Stimulated activated CD8-positive, alpha-beta memory T cell treated with anti-CD3 and anti-CD28 coated beads, Interleukin-15, amount 100 ng/mL, for 48 hours (primary cell): ENCODE measurements at regions not wholly inside any gene's neighbourhood (a gene's known extent, or its start where the extent isn't known, plus 50 kb on each side); places are given as distances from the start of the nearest gene placed in this dataset.

Experiments used
- DNase-seq, 2 donors: peaks; one replicate each; pipeline ENCODE4 v3.0.0-alpha.2; 2020; ENCODE audit warnings: low read depth in 2 of 2

DNA sequence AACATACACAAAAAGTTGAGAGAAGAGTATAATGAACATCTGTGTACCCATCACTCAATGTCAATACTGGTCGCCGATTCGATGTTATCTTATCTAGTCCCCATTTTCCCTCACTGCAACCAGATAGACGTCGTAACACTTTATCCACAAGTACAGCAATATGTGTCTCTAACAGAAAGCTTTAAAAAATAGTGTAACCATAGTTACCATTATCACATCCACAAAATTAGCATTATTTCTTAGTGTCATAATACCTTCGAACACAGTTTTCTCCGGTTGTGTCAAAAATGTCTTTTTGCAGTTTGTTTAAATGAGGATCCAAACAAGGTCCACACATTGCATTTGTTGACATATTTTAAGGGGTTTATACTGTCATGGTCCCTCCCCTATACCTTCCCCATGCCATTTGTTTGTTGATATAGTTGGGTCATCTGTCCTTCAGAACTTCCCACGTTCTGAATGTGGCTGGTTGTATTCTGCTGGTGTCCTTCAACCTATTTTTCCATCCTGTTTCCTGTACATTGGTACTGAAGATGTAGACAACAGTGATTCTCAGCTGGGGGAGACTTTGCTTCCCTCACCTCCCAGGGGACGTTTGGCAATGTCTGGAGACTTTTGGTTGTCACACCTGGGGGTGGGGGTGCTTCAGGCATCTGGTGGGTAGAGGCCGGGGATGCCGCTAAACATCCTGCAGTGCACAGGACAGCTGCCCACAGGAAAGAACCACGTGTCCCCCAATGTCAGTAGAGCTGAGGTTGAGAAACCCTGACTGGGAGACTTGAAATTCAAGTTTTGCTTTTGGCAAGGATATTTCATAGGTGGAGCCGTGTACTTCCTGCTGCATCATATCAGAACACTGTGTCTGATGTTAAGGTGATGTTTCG, 72.7 kb upstream of the SPRED2 start:
- no peak for DNase-seq

DNA sequence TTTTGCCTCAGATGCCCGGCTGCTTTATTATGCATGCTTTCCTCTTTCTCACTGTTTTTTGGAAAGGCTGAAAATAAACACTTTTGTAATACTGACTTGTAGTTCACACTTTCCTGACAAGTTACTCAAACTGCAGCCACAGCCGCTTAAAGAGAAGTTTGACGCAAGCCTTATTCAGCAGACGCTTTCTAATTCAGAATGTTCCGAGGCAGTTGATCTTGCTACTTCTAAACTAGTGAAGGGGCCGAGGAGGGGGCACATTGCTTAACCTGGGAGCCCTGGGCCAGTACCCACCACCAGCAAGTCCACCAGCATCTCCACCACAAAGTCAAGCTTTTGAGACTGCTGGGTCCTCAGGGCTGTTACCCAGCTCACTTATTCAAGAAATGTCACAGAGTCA, 71.8 kb upstream of the SPRED2 start:
- DNase-seq = no peak

DNA sequence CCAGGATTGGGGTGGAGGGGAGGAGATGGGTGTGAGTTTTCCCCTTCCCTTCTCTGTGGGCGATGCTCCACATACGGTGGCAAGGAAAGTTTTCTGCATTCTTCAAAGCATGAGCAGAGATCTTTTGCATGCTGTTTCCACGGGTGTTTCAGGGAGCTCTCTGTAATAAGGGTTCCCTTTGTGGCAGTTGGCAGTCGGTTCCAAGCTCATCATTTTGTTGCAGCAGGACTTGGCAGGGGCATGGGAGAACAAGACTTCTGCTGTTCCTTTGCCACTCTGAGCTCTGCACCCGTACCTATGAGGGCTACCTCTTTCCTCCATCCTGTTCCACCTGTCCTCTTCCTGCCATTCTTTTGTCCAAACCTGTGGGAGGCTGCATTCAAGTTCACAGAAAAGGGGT, 71.3 kb upstream of the SPRED2 start:
- no peak for DNase-seq

DNA sequence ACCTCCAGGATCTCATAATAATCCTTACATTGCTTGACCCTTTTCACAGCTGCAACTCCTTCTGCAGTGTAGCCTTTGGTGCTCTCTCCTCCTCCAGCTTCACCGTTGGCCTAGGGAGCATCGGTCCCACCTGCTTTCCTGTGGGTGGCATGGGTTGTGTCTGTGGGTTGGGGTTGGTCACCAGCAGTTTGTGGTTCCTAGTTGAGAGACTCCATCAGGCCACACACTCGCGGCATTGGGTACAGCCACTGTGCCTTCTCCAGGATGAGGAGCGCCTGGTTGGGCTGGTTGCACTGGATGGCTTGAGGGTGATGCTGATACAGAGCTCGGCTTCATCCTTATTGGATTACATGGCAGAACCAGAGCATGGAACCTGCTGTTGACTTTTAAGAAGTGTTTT, 69.4 kb upstream of the SPRED2 start:
- DNase-seq = no peak

DNA sequence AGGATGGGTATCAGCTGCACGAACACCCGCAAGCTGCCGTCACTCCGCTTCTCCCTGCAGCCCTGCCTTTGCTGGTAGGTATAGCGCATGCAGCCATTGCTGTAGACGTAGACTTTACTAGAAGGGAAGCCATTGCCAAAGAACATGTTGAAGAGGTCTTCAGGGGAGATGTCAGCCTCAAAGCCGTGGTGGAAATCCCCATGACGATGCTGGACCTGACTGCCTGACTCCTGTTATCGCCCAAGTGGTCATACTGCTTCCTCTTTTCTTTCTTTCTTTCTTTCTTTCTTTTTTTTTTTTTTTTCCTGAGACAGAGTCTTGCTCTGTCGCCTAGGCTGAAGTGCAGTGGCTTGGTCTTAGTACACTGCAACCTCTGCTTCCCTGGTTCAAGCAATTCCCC, 68.7 kb upstream of the SPRED2 start:
- DNase-seq = no peak

DNA sequence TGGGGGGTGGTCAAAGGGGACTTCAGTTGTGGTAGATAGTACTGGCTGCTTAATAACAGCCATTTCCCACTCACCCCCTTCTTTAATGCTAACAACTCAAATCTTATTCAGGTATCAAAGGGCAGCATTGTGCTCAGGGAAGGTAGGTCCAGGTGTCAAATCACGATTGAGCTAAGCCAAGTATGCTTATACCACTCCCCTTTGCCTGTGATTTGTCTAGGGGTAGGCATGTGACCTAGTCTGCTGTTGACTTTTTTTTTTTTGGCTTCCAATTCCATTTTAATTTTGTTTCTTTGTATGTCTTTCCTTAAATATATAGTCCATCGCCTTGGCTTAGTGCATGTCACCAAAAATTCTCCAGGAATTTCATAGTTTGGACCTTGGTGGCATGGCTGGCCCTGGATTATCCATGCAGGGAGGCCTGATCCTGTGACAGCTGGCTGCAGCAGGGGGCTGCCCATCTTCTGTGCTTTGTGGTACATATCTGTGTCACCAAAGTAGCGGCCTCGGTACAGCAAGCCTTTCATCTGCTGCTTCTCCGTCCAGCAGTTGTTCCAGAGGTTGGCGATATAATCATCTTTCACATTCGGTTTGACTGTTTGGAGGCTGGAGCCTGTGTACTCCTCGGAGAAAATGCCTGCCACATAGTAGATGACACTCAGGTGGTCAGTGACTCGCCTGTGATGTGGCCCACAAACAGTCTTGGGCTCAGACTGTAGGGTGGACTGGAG, 68.1 kb upstream of the SPRED2 start:
- no peak for DNase-seq

DNA sequence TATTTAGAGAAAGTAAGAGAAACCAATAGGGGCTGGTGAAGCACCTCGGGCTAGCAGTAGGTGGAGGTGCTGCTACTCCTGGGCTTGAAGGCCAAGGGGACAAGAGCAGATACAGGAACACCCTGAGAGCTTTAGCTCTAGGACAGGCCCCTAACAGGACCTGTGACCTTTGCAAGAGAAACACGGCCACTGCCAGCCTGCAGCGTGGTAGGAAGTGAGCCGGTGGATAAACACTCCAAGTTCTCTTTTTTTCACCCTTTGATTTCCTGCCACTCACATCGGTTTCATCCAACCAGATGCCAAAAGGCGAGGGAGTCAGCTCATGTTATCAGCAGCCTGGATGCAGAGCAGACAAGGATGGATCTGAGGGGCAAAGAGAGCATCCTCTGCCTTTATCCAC, 66.8 kb upstream of the SPRED2 start:
- DNase-seq = no peak

DNA sequence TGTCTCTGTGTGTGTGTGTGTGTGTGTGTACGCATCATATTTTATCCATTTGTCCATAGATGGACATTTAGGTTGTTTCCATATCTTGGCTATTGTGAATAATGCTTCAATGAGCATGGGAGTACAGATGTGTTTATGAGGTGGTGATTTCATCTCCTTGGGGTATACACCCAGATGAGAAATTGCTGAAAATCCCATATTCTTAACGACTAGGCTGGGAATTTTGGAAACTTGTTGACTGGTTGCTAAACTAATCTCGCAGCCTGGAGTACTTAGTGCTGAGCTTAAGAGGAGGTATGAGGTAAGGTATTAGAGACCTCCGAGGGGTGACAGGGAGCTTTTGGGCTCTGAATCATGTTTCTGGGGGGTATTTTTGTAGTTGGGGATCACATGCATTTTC, 66.0 kb upstream of the SPRED2 start:
- DNase-seq = no peak

DNA sequence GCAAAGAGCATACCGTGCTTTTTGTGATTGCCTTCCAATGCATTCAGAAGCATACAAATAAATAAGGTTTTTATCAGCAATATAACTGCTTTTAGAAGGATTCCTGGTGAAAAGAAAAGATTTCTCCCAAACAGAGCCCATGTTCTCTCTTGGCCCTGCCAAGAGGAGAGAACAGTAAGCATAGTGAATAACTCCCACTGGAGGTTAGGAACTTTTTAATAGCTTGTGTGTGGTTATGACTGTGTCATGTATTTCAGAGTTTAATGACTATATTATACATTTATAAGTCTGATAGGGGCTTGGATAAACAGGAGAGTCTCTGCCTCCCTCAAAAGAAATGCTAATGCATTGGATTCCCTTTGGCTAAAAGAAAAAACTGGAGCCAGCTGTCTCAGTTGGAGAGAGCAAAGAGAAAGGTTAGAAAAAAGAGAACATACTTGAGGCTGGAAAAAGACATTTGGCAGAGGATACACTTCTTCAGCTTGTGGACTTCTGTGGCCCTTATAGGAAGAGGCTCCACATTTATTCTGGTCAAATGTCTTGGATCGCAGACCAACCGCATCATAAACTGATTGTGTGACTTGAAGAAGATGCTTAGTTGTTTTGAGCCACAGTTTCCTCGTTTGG, 63.0 kb upstream of the SPRED2 start:
- no peak for DNase-seq

DNA sequence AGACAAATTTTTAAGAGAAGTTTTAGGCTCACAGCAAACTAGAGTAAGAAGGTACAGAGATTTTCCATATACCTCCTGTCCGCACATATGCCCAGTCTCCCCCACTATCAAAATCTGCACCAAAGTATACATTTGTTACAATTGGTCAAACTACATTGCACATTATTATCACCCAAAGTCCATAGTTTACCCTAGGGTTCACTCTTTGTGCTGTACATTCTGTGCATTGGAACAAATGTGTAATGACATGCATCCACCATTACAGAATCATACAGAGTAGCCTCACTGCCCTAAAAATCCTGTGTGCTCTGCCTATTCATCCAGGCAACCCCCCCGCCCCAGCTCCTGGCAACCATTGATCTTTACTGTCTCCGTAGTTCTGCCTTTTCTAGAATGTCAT, 61.7 kb upstream of the SPRED2 start:
- DNase-seq = no peak

DNA sequence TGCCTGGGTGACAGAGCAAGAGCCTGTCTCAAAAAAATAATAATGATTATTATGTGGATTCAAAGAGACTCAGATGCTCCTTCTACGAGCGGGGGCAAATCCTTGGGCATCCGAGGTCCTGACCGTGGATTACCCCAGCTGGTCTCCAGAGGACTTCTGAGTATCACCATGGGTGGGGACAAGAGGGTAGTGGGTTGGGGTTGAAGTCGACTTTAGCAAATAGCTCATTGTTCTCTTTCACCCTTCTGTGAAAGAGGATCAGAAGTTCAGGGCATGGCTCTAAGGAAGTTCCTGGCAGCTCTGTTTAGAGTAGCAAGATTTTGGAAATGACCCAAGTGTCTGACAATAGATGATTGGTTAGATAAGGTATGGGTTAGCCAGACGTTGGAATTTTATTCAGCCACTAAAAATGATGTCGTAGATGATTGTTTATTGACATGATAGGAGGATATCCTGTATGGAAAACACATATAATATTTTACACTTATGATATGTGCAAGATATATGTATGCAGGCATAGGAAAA, 59.0 kb upstream of the SPRED2 start:
- DNase-seq = no peak

DNA sequence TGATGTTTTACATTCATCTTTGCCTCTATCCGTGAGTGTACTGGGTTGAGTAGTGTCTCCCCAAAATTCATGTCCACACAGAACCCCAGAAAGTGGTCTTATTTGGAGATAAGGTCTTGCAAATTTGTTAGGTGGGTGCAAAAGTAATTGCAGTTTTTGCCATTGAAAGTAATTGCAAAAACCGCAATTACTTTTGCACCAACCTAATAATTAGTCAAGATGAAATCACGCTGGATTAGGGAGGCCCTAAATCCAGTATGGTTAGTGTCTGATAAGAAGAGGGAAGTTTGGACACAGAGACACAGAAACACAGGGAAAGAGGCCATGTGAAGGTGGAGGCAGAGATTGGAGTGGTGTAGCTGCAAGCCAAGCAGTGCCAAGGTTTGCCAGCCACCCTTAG, 57.8 kb upstream of the SPRED2 start:
- no peak for DNase-seq

DNA sequence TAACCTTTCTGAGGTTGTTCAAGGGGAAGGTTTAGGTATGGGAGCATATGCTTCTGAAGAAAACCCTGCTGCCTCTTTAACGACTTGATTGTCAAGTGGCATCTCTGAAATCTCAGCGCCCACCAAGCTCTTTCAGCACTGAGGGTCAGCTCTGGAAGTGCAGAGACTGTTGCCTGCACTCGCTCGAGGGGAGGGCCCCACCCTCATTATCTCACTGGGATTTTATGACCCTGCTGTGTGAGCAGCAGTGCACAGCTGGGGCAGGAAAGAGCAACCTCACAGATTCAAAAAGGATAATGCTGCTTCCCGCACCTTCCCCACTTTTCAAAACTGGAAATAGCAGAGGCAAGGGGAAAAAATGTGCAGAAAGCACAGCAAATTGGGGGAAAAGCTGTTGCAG, 56.9 kb upstream of the SPRED2 start:
- no peak for DNase-seq

DNA sequence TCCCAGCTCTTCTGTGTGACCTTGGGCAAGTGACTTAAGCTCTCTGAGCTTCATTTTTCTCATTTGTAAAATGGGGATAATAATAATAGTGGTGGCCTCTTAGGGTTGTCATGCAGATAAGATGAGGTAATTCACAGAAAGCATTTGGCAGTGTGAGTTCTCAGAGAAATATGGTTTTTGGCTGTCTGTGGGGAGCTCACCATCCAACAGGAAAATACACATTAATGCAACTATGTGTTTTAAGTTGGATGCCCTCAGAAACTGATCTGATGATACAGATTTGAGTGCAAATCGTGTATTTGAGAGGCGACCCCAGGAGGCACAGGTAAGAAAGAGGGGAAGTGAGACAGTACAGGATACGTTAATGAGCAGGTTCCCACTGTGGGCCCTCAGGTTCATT, 56.1 kb upstream of the SPRED2 start:
- DNase-seq = no peak

DNA sequence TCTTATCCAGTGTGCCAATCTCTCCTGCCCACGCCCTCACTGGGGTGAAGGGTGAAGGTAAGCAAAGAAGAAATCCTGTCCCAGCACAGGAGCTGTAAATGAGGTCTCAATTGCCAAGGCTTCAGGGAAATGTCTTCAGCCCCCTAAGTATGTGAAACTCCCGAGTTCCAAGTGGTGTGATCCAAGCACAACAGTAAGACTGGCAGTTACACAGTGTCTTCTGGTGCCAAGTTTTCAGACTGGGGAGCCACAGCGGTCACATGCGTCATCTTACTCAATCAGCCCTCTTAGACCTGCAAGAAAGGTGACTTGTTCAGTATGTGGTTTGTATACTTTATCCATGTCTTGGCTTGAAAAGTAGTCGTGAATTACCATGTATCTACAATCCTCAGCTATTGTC, 55.0 kb upstream of the SPRED2 start:
- no peak for DNase-seq

DNA sequence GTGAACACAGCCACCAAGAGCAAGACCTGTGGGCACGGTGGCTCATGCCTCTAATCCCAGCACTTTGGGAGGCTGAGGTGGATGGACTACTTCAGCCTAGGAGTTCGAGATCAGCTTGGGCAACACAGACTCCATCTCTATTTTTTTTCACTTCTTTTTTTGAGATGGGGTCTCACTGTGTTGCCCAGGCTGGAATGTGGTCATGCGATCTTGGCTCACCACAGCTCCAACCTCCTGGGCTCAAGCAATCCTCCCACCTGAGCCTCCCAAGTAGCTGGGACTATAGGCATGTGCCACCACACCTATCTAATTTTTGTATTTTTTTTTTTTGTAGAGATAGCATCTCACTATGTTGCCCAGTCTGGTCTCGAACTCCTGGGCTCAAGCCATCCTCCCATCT, 54.4 kb upstream of the SPRED2 start:
- no peak for DNase-seq

DNA sequence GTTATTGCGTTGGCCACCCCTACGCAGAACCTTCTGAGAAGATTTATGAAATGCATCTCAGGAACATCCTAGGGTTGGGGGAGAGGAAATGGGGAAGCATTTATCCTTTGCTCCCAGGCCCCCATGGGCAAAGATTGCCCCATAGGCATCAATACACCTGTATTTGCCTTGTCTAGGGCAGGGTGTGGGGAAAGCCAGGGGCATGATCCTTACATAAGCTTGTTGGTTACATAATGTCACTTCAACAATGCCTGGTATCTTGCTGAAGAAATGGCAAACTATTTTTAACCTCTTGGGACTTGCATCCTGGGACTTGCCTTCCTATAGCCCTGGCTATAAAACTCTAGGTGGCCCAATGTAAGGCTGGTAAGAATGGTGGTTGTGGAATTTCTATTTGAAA, 53.9 kb upstream of the SPRED2 start:
- no peak for DNase-seq

DNA sequence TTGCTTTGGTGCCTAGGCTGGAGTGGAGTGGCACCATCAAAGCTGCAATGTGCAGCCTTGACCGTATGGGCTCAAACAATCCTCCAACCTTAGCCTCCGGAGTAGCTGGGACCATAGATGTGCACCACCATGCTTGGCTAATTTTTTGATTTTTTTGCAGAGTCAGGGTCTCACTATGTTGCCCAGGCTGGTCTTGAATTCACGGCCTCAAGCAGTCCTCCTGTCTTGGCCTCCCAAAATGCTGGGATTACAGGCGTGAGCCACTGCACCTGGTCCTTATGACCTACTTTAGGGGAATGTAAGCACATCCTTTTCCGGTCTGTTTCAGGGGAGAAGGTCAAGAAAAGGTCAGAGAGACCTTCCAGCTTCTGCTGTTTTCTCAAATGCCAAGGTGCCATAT, 53.4 kb upstream of the SPRED2 start:
- no peak for DNase-seq

DNA sequence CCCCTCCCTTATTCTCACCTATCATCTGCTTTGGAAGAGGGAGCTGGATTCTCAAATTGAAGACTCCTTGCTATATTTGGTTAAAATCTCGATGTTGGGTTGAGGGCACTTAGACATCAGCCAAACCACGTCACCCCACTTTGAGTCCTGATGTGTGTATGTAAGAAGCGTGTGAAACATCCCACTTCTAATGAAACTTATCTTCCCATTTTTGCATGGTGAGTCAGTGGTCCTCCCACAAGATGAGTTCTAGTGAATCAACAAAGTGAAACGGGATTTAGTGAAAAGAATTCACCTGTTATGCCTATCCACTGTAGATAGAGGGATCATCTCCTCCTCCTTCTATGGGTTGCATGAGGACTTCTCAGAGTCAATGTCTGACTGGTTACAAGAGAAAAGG, 51.4 kb upstream of the SPRED2 start:
- no peak for DNase-seq

DNA sequence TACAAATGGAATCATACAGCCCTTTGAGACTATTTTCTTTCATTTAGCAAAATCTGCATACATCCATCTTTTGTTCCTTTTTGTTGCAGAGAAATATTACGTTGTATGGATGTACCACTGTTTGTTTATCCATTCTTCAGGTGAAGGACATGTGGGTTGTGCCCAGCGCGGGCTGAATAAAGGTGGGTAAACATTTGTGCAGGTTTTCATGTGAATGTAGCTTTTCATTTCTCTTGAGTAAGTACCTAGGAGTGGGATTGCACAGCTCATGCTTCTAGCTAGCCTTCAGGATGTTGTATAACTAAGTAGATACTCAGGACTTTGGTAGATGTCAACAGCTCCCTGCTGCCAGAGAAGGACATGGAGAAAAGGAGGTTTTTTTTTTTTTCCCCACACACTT, 50.6 kb upstream of the SPRED2 start:
- DNase-seq = no peak
